GM13976 (cell line): ENCODE measurements at regions not wholly inside any gene's neighbourhood (a gene's known extent, or its start where the extent isn't known, plus 50 kb on each side); places are given as distances from the start of the nearest gene placed in this dataset.

Source experiments
- DNase-seq: peaks from one replicate; pipeline ENCODE4 v3.0.0; 2012; ENCODE audit warnings: low spot score
- in situ Hi-C: fragments of 300-500 bp; cut with MboI; formaldehyde crosslinking; loops from one replicate; pipeline ENCODE4 v1.12.0; 2022; ENCODE audit warnings: low sequenced_read_pairs, mixed read lengths, inconsistent platforms; ENCODE audit not compliant: unreplicated experiment
- TF ChIP-seq, protein P1 (sequence below): IDR thresholded peaks from 2 replicates; pipeline ENCODE4 v1.5.1; 2012; ENCODE audit warnings: borderline replicate concordance, mild to moderate bottlenecking; ENCODE audit not compliant: insufficient read depth; ENCODE audit errors: extremely low read depth, missing control alignments, control extremely low read depth

DNA sequence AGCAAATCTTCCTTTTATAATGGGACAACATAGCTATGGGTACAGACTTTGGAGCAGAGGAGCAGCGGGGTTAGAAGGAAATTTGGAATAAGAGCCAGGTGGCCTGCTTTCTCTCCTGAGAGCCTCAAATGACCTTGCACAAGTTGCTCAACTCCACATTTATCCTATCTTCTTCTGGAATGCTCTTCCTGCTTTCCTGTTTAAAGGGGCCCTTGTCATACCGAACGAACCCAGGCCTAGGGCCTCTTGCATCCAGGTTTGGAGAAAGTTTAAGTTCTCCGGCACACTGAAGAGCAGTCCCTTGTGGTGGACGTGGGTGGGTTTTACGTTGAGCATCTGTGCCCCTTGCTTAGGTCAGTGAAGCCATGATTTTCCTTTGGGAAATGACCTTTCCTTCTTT is 197.9 kb upstream of the NR3C1 start:
- in situ Hi-C loops = no loop called here
- TF ChIP-seq, protein P1, sequence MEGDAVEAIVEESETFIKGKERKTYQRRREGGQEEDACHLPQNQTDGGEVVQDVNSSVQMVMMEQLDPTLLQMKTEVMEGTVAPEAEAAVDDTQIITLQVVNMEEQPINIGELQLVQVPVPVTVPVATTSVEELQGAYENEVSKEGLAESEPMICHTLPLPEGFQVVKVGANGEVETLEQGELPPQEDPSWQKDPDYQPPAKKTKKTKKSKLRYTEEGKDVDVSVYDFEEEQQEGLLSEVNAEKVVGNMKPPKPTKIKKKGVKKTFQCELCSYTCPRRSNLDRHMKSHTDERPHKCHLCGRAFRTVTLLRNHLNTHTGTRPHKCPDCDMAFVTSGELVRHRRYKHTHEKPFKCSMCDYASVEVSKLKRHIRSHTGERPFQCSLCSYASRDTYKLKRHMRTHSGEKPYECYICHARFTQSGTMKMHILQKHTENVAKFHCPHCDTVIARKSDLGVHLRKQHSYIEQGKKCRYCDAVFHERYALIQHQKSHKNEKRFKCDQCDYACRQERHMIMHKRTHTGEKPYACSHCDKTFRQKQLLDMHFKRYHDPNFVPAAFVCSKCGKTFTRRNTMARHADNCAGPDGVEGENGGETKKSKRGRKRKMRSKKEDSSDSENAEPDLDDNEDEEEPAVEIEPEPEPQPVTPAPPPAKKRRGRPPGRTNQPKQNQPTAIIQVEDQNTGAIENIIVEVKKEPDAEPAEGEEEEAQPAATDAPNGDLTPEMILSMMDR = no peak
- DNase-seq = no peak

DNA sequence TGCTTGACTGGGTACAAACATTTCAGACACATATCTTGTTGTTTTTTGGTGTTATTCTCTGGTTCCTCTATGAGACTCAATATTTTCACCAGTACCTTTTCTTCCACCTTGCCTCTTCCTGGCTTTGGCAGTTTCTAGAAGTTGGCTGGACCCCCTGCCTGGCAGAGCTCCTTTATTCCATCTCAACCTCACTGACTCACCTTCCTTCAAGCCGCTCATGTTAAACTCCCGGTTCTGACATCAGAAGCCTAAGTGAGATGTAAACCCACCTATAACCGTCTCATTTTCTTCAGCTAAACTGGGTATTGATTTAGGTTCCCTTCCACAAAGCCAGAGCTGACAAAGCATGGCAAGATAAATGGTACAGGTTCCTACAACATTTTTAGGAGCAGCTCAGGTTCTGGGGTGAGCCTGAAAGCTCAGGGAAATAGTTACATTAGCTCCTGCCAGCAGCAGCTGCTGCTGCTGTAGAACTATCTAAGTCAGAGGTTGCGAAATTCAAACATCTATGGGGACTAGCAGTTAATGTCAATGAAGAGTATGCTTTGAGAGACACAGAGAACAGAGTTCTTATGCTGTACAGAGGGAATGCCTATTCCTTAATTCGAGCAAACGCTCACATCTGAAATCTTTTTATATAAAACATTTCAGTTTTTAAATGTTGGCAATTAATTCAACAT is 197.1 kb upstream of the NR3C1 start:
- no peak for DNase-seq
- in situ Hi-C loops = no loop called here
- TF ChIP-seq, protein P1 = no peak

DNA sequence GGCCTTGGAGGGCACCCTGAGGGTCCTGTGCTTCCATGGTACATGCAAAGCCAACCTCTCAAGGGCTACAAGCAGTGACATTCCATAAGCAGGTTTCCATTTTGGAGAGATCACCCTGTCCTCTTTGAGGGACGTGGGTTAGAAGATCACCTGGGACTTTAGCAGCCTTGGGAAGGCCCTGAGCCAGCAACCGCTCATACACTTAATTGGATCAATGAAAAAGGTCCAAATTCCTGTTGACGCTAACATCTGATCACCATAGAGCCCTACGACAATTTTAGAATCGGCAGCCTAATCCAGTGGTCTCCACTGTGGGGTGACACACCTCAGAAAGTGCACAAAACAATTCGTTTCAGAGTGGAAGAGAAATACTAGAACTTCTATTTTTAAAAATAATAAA is 196.0 kb upstream of the NR3C1 start:
- TF ChIP-seq, protein P1 = no peak
- in situ Hi-C loops = no loop called here
- DNase-seq = no peak

DNA sequence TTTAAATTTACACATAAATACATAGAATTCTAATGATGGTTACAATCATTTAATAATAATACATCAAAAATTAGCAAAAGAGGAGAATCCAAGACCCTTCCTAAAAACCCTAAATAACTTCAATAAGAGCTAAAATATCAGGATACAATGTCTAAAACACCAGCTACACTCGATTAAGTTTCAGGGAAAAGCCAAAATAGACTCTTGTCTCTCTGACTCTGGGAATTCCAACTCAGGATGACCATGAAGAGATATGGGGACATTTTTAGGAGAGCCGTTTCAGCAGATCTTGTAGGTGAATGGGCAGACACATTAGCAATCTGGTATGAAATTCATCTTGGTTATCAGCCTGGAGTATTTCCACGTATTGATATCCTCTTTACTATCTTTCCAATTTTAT is 193.3 kb upstream of the NR3C1 start:
- in situ Hi-C loops = no loop called here
- TF ChIP-seq, protein P1 = no peak
- DNase-seq = no peak

DNA sequence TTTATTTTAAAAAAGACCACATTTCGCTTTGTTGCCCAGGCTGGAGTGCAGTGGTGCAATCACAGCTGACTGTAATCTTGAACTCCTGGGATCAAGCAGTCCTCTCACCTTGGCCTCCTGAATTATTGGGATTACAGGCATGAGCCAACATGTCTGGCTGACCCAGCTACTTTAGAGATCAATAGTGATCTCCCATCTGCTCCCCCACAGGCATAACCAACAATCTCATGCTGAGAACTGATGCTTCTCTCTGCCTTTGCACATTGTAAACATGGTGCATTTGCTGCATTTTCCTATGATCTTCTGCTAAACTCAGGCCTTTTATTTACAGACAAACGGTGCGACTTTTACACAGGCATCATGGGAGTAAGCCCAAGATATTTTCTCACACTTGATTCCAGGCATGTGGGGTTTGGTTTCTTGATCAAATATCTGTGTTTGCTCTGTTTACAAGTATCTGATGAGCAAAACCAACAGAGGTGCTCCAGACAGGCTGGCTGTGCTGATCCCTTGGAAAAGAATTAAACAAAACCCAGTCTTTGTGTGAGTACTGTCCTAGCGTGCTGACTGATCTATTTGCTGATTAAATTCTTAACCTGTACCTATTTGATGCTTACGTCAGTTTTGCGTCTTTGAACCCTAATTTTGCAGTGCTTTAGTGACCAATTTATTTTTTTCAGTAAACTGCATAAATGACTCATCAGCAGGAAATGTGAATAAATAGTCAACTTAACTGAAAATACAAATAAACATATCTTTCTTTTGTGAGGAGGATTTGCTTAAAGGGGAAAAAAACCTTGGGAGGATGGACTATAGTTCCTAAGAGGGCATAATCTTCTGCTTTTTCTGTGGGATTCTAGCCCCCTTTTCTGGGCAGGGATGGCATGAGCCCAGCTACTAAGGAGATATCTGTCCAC is 191.7 kb upstream of the NR3C1 start:
- TF ChIP-seq, protein P1 = no peak
- DNase-seq = no peak
- in situ Hi-C loops = no loop called here

DNA sequence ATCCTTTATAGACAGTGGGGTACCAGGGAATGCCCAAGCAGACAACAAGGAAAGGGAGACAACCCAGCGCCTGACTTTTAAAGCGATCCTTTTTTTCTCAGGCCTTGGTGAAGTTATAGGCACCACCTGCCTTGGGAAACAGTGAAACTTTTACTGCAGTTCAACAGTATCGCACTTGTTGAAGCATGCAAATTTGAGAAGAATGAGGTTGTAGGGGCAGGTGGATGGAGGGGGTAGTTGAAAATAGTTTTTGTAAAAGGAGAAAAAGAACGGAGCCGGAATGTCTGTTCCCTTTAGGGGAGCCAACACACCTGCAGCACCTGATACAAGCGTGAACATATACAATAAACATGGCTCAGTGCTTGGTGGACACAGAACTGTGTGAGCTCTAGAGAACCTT is 190.2 kb upstream of the NR3C1 start:
- in situ Hi-C loops = no loop called here
- TF ChIP-seq, protein P1 = no peak
- no peak for DNase-seq

DNA sequence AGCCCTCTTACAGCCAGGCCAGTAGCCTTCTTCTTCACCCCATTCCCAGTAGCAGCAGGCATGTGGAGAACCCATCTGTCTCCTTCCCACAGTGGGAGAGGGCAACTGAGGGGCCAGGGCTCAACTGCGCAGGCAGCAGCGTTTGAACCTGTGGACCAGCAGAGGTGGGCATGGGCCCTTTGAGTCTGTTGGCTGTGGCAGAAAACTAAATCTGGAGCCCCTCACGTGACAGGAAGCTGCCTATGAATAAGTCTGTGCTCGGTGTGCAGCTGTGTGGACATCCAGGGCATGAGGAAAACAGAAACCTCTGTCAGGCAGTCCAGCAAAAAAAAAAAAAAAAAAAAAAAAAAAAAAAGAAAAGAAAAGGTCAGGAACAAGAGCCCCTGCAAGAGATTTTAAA is 189.2 kb upstream of the NR3C1 start:
- TF ChIP-seq, protein P1 = no peak
- in situ Hi-C loops = no loop called here
- DNase-seq = no peak
